NCI-H524 (cell line): ENCODE measurements at regions not wholly inside any gene's neighbourhood (a gene's known extent, or its start where the extent isn't known, plus 50 kb on each side); places are given as distances from the start of the nearest gene placed in this dataset.
A peak's percentile ranks its signal among the peaks of the same experiment; 100 is the strongest.
"Not testable (repeated sequence)": the region's sequence is repeated elsewhere in the genome, so short reads cannot be mapped to it uniquely, and the experiment has no call there.

Experiments used
- DNase-seq, 2 experiments: peaks; one replicate each; lab custom pipeline; 2025; lab: John Stamatoyannopoulos, UW

DNA sequence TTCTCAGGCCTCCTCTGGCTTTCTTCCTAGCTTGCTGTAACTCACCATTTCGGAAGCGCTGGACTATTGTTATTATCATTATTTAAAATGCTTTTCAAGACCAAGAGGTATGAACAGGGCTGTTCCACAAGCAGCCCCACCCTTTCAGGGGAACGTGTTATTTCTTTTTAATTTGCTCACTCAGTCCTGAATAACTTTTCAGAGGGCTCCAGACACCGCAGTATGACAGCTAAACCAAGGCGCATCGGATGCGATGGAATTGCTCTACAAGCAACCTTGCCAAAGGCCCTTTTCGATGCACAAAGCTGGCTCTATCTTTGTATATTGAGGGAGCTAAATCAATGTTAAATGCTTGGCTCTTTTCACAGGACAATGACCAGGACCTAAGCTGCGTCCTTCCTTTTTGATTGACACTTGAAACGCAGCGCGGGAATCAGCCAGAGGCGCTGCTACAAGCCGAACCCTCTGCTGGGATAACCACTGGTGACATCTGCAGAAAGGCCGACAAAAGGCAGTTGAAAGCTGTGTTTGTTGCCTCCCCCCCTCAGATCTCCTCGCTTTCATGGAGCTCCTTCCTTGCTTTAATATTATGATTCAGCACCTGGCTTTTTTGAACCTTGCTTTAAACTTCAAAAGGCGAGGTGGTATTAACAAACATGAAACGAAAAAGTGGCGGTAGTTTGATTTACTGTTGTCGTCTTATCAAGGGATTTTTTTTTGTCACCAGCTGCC, 204.7 kb upstream of the PROX1 start:
- DNase-seq = no peak

DNA sequence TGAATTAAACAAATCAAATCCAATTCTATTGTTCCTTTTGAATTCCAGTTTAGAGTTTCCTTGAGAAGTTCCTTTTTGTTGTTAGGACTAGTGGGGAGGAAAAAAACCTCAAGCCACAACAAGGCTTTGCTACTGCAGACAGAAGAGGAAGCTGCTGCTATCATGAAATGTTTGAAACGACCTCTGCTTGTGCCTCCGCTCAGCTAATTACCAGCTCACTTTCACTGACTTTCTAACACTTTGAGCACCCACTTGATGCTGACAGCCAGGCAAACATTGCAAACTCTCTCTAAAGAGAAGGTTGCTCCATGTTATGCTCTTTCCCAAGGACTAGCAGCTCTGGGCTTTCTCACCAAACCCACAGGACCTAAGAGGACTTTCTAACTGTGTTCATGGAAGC, 203.9 kb upstream of the PROX1 start:
- DNase-seq = no peak

DNA sequence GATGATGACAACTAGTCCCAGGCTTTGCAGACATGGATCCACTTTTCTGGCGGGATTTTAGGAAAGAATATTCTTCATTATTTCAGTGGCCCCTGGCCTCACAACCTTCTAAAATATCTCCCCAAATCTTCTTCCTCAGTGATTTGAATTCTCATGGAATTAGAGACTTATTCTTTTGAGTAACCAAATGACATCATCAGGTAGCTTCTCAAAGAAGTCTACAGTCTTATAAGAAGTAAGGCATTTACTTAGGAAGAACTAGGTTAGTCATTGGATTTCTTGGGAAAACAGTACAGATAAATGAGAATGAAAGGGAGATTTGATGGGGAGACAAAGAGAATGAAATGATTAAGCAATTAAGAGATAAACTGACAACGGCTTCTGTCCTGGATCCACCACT, 201.1 kb upstream of the PROX1 start:
- no peak for DNase-seq

DNA sequence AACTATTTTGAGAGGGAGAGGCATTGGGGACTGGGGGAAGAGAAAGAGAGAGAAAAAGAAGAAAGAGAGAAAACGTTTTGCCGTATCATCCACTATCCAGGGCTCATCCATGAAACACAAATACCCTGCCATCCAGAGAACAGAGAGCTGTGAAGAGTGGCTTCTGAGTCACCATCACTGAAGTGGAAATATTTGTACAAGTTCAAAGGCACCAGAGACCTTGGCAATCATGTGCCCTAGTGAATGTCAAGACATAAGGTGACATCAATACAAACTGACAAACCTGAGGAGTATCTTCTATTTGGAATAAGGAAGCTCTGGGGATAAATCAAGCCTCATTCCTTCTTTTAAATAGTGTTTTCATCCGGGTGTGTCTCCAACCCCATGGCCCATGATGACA, 197.2 kb upstream of the PROX1 start:
- no peak for DNase-seq

DNA sequence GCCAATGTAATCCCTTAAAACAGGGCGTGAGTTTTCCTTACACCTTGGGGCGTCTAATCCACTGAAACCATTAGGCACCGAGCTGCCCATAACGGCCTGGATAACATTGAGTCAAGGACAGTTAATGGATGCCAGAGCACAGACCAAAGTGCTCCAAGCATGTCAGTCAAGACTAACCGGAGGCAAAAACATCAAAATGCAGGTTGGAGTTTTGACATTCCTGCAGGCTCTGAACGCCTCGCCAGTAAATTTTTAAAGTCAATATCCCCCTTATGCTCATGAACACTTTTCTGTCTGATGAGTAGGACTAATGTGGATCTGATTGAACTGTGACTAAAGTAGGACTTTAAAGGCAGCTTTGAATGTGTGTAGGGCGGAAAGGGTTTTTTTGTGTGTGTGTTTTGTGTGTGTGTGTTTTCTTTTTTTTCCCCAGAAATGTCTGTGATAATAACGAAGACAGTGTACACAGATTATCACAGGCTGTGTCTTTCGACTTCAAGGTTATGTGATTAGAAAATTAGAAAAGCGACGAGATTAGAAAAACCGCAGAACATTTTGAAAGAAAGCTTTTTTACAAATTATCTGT, 194.2 kb upstream of the PROX1 start:
- DNase-seq = no peak

DNA sequence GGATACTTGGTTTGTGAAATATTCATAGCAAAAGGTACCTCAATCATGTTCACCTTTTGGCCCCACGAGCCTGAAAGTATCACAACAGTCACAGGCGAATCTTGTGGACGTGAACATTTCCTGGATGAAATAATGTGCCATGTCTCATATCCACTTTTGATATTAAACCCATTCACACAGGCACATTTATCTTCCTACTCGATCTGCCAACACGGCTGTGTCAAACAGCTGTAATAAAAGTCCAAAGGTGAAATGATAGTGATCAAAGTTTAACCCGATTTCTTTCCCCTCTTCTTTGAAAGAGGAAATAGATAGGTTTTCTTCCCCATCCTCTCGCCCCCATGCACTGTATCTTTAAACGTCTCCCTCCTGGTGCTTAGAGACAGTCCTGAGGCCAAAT, 191.2 kb upstream of the PROX1 start:
- DNase-seq = no peak

DNA sequence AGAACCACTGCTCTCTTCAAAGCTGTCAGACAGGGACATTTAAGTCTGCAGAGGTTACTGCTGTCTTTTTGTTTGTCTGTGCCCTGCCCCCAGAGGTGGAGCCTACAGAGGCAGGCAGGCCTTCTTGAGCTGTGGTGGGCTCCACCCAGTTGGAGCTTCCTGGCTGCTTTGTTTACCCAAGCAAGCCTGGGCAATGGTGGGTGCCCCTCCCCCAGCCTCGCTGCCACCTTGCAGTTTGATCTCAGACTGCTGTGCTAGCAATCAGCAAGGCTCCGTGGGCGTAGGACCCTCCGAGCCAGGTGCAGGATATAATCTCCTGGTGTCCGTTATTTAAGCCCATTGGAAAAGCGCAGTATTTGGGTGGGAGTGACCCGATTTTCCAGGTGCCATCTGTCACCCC, 179.5 kb upstream of the PROX1 start:
- not testable (repeated sequence) for DNase-seq

DNA sequence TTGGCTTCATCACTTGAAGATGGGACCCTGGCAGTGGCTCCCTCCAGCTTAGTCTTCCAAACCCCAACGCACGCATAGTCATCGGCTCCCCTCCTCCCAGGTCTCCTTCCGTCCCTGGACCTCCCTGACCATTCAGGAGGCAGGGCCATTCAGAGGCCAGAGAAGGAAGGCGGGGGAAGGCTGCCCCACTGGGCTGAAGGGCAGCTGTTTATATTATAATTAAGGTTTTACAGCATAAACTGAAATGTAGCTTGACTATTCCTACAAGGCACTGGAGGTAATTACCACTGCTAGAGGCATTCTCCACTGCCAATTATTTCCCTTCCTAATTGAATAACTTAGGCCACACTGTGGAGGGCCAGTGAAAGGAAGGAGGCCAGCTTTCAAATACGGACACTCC, 170.6 kb upstream of the PROX1 start:
- no peak for DNase-seq

DNA sequence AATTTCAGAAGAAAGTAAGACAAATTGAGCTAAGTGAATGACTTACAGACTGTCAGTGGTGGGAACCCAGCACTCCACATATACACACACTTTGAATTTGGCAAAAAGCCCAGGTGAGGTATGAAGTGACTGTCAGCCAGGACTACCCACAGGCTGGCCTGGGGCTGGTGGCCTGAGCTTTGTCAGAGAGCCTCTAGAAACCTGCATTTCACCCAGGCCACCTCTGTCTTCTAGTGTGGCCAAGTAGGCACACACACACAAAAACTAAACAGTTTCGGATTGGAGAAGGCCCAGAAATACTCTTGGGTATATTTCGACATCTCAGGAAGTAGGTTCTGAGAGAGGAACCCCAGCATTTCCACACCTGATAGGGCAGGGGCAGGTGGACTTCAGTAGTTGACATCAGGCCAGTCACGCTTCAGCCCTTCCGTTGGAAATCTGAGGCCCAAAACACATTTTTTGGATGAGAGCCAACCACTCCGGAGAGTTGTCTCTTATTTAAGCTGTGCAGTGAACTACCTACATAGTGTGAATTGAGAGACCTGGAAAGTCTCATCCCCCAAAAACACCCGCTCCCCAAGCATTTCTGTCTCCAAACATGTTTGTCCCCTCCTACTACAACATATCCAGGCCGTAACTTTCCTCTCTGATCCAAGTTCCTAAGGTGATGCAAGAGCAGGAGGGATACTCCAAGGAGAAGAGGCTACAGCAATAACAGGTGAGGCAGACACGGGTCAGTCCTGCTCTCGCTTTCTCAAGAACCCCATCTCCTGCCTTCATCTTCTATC, 167.2 kb upstream of the PROX1 start:
- DNase-seq = no peak

DNA sequence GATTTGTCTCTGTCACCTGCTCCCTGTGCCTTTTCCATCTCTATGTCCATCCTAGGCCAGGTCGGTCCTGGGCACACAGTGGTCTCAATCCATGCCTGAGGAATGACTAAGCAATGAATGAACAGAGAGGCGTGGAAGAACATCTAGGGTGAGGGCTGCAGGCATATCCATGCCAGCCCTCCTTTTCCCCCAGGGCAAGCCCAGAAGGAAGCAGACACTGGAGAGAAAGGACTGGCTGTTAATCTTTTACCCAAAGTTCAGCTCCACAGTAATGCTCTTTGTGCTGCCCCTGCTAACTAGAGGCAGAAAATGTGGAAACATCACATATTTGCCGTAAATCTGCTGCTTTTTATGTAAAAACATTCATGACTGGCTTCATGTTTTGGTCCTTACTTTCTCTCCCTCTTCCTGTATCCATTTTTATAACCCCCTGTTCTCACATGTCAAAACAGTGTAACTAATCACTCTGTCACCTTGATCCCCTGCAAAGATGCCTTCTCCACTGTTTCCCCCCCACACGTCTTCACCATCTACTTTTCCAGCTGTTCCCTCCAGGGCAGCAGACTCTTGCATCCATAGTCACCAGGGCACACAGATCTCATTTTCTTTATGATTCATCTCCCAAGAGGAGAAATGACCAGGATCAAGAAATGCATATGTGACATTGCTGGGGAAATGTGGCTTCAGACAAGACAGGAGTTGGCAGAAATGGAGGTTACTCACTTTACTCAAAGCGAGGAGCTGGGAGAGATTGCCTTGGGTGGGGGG, 166.4 kb upstream of the PROX1 start:
- no peak for DNase-seq

DNA sequence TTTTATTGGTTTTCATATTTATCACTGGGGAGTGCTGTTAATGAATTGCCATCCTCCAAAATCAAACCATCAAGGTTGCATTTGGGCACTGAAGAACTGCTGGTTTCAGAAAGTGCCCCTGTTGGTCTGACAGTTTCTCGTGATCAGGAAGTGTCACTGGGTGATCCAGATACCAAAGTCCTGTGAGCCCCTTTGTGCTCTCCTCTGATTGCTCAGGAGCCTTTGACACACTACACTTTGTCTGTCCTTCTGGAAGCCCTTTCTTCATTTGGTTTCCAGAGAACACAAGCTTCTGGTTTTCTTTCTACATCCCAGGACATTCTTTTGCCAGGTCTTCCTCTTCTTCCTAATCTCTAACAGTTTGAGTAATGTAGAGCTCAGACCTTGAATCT, 165.8 kb upstream of the PROX1 start:
- no peak for DNase-seq

DNA sequence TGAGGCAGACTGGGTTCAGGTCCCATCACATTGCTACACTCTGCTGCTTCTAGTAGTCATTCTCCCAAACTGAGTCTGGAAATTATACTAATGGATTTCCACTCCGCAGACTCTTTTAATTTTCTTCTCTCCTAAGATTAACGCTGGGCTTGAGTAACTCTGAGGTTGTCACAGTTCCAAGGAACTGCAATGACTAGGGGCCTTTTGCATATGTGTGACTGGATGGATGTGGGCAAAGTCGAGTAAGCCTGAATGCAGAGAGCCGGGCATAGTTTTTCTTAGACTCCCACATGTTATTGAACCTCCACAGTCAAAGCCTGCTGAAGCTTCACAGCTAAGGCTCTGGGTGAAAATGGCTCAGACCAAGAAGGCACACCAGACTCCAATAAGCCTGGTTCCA, 160.9 kb upstream of the PROX1 start:
- no peak for DNase-seq

DNA sequence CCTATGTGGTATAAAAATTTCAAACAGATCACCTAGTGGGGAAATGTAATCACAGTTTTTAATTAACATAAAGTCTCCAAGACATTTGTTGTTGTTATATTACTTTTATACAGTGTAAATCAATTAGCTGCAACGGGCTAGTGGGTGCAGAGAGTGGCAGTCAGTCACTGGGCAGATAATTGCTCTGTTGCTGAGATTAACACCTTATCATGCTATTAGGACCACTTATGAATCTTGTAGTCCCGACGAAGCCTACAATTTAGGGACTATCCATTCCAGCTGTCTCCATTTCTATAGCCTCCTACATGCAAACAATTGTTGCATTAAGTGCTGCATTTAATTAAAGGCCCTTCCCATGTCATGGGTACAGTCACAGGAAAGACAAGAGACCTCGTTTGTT, 158.9 kb upstream of the PROX1 start:
- peak; percentile 54 to 73 for DNase-seq

DNA sequence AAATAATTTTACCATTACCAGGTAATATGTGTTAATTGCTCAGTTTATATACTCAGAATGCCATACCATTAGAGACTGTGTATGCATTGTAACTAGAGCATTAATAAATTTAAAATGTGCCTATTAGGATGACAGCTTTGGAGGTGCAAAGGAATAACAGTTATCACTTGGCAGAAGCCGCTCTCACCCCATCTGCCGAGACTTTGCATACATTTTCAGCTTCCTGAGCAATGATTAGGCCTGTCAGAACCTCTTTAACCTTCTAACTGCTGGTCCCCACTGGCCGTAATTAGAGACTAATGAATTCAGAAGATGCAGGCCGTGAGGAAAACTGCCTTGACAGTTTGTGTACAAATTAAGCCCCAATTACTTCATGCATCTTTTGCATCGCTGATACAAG, 158.0 kb upstream of the PROX1 start:
- DNase-seq = peak; percentile 68 to 85

DNA sequence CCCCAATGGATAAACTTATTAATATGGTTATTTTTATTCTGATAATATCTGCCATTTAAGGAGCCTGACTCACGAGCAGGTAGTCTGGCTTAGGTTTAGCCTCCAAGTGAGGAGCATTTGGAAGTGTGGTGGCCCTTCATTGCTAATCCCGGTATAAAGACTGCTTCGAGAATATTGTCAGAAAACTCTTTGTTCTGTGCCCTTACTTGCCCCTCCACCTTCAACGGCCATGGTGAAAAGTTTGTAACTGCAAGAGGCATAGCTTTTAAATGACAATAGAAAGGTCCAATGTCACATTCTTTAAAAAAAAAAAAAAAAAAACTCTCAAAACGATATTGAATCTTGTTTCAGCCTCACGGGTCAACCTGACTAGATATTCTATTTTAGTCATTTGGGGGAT, 157.4 kb upstream of the PROX1 start:
- no peak for DNase-seq

DNA sequence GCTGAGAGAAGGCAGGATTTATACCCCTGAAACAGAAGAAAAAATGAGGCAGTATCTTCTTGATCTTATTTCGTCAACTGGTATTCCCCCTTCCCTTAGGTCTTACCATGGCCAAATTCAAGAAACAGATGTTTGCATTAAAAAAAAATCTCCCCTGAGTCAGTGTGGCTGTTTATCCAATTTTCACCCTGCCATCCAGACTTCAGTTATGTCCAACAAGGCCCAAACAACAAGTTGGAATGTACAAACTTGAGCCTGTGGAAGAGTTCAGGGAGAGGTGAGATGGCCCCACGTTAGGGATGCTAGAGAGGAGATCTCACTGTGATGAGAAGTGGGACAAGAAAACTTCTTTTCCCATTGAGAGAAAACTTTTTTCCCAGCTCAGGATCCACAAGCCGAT, 147.2 kb upstream of the PROX1 start:
- DNase-seq = no peak

DNA sequence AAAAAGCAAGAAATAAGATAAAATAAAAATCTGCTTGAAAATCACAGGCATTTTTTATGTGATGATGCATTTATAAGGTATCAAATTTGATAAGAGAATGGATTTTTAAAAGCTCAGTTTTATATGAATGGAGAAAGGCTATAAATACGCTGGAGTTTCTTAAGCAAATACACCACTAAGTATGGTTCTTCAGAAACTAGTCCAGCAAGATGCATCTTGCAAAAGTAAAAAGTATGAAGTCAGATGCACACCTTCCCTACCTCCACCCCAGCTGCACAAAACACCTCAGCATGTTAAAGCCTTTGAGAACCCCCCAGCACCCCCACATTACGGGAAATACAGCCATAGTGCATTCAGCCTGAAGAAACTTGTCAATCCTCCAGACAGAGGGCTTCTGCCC, 143.1 kb upstream of the PROX1 start:
- DNase-seq = no peak

DNA sequence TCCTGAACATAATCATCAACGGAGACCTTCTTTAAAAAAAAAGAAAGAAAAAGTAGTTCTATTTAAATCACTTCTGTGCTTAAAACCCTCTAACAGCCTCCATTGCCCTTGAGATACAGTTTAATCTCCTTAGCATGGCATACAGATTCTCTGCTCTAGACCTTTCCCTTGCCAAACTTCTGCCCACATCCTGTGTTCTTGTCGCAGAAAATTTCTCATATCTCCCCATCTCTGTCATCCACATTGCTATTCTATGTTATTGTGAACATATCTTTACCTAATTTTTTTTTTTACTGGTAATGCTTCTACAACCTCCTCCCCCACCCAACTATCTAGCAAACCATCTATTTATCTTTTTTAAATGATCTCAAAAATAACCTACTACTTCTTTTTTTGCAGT, 135.7 kb upstream of the PROX1 start:
- DNase-seq = no peak

DNA sequence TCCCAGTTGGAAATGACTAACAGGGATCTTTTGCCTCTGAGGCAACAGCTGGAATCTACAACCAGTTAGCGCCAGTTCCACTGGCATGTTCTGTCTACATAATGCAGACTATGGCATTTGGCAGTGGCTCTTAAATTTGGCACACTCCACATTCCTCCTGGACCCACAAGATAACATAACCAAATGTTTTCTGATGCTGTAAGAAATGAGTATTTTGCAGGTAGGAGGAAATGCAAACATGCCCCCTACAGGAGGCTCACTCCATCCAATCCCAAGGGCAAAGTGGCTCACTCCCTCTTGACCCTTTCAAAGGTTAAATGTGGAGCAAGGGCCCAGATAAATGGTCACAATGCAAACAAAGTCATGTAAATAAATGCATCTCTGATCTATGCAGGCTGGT, 129.2 kb upstream of the PROX1 start:
- no peak for DNase-seq

DNA sequence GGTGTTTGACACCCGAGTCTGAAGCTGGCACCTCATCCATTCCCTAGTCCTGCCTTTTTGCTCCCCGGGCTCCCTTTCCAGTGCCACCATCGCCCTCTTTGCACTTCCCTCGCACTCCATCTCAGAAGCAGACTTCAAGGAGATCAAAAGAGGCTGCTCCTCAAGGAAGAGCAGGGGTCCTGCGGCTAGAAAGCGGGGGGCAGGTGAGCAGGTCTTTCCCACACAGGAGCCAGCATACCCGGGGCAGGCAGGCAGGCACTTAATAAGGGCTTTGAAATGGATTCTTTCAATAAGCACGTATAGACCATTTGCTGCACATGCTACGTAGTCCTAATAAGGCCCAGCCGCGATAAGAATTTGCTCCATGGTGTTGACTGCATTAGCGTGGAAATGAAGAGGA, 125.9 kb upstream of the PROX1 start:
- DNase-seq = no peak

DNA sequence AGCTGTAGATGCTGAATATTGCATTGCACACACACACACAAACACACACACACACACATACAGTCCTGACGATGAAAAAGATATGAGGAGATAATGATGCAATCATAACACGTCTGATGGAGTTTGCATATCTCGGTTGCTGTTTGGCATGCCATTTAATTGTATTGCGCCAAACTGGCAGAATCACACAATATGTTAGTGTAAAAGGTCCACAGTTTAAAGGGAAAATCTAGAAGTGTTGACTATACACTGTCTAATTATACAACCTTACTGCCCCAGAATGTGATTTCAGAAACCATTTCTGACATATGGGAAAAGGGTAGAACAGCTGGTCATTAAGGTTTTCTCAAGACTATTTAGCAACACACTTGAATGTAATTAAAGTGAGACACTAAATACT, 123.7 kb upstream of the PROX1 start:
- DNase-seq = peak; percentile 61 to 89

DNA sequence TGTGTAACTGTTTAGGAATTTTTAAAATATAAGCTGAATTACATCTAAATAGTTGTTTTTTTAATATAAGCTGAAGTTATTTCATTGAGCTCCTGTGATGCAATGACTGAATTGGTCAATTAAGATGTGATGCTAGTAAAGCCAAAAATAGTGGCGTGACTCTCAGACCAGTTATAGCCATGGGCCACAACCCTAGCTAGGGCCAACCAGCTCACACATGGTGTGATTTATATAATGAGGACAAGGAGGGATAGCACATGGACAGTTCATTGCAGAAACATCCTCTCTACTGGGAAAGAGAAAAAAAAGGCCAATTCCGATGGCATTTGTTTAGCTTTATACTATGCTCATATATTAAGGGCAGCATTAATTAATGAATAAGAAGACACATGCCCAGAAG, 119.3 kb upstream of the PROX1 start:
- no peak for DNase-seq

DNA sequence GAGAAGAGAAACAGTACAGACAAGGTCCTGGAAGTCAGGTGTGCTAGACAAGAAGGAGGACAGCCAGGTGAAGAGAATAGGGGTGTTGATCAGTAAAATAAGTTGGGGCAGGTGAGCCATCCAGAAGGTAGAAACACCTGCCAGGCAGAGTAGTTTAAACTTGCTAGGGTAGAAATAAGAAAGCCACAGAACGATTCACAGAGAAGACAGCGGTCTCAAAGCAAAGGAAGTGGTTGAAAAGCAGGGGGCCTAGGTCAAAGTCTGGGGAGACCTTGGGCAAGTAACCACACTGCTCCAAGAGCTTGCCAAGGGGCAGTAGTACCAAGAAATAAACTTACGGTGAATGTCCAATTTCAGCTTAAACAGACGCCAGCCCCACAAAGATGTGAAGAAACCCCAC, 116.6 kb upstream of the PROX1 start:
- no peak for DNase-seq
